ENCODE measurements at regions not wholly inside any gene's neighbourhood (a gene's known extent, or its start where the extent isn't known, plus 50 kb on each side); places are given as distances from the start of the nearest gene placed in this dataset.

- Histone ChIP-seq H3K4me3 (ENCODE audit: low read depth, low read length) (no peak overlapping the region), H4K91ac (ENCODE audit: low read depth, low read length) (no peak overlapping the region), H3K14ac (ENCODE audit: low read length) (no peak overlapping the region), H3K79me1 (ENCODE audit: low read length) (no peaks in the 10 kb centered on the region), H2BK120ac (ENCODE audit: insufficient read depth, low read length, poor library complexity) (no peak overlapping the region), H3K79me2 (ENCODE audit: control insufficient read depth, insufficient read depth, low read length, poor library complexity) (no peaks in the 10 kb centered on the region), H4K8ac (ENCODE audit: low read depth, low read length) (no peak overlapping the region), H3K18ac (ENCODE audit: low read length) (no peak overlapping the region), H3K9me3 (ENCODE audit: insufficient read depth, low read depth, low read length) (no peaks in the 10 kb centered on the region), H3K4me2 (ENCODE audit: low read length) (no peak overlapping the region), H2AK5ac (ENCODE audit: low read length) (no peak overlapping the region), H3K27ac (ENCODE audit: low read depth, low read length) (no peak overlapping the region), H3K4me1 (ENCODE audit: control insufficient read depth in 1 of 2, insufficient read depth in 2 of 2, low read length in 2 of 2) (no peaks in the 10 kb centered on the region), H3K27me3 (ENCODE audit: insufficient read depth, low read length) (no peaks in the 10 kb centered on the region), H4K12ac (ENCODE audit: low read depth, low read length) (no peak overlapping the region), H3K36me3 (ENCODE audit: control insufficient read depth in 1 of 2, insufficient read depth in 2 of 2, low read length in 2 of 2) (no peaks in the 10 kb centered on the region), H2BK12ac (ENCODE audit: low read length) (no peak overlapping the region), H2BK5ac (ENCODE audit: low read depth, low read length, poor library complexity) (no peak overlapping the region), H3K23ac (ENCODE audit: low read length) (no peak overlapping the region), H3K4ac (ENCODE audit: low read depth, low read length) (no peak overlapping the region), H2AFZ (ENCODE audit: insufficient read depth, low read length, poor library complexity) (no peak overlapping the region), H3K9ac (ENCODE audit: low read length) (no peak overlapping the region)
- DNase-seq, result no peak
- WGBS (ENCODE audit: extremely low coverage, insufficient coverage, insufficient read length), result no CpG with 5 or more reads among the region's 2 CpGs
Measured at GRCh38 chr2:107069890-107070289, 183.9 kb upstream of the ST6GAL2 start.

- Histone ChIP-seq H3K36me3 (ENCODE audit: control insufficient read depth in 1 of 2, insufficient read depth in 2 of 2, low read length in 2 of 2) (no peaks in the 10 kb centered on the region), H4K91ac (ENCODE audit: low read depth, low read length) (no peak overlapping the region), H3K23ac (ENCODE audit: low read length) (no peak overlapping the region), H2AFZ (ENCODE audit: insufficient read depth, low read length, poor library complexity) (no peak overlapping the region), H3K4me1 (ENCODE audit: control insufficient read depth in 1 of 2, insufficient read depth in 2 of 2, low read length in 2 of 2) (no peaks in the 10 kb centered on the region), H3K18ac (ENCODE audit: low read length) (no peak overlapping the region), H2BK5ac (ENCODE audit: low read depth, low read length, poor library complexity) (no peak overlapping the region), H3K79me1 (ENCODE audit: low read length) (no peaks in the 10 kb centered on the region), H4K12ac (ENCODE audit: low read depth, low read length) (no peak overlapping the region), H3K79me2 (ENCODE audit: control insufficient read depth, insufficient read depth, low read length, poor library complexity) (no peaks in the 10 kb centered on the region), H3K27ac (ENCODE audit: low read depth, low read length) (no peak overlapping the region), H2BK120ac (ENCODE audit: insufficient read depth, low read length, poor library complexity) (no peak overlapping the region), H3K27me3 (ENCODE audit: insufficient read depth, low read length) (no peaks in the 10 kb centered on the region), H3K14ac (ENCODE audit: low read length) (no peak overlapping the region), H3K4me2 (ENCODE audit: low read length) (no peak overlapping the region), H2AK5ac (ENCODE audit: low read length) (no peak overlapping the region), H3K4me3 (ENCODE audit: low read depth, low read length) (no peak overlapping the region), H3K9me3 (ENCODE audit: insufficient read depth, low read depth, low read length) (no peaks in the 10 kb centered on the region), H2BK12ac (ENCODE audit: low read length) (no peak overlapping the region), H3K4ac (ENCODE audit: low read depth, low read length) (no peak overlapping the region), H4K8ac (ENCODE audit: low read depth, low read length) (no peak overlapping the region), H3K9ac (ENCODE audit: low read length) (no peak overlapping the region)
- no CpG with 5 or more reads among the region's 6 CpGs for WGBS (ENCODE audit: extremely low coverage, insufficient coverage, insufficient read length)
- DNase-seq, result peak; percentile 12 to 64
Measured at GRCh38 chr2:107072150-107072940, 186.4 kb upstream of the ST6GAL2 start.

- no peak overlapping the region for H2AFZ ChIP-seq (ENCODE audit: insufficient read depth, low read length, poor library complexity)
- H3K27me3 ChIP-seq (ENCODE audit: insufficient read depth, low read length), result no peaks in the 10 kb centered on the region
- no peak overlapping the region for H4K8ac ChIP-seq (ENCODE audit: low read depth, low read length)
- no peak overlapping the region for H4K12ac ChIP-seq (ENCODE audit: low read depth, low read length)
- no peak overlapping the region for H2AK5ac ChIP-seq (ENCODE audit: low read length)
- no peaks in the 10 kb centered on the region for H3K9me3 ChIP-seq (ENCODE audit: insufficient read depth, low read depth, low read length)
- H3K4me2 ChIP-seq (ENCODE audit: low read length), result no peak overlapping the region
- DNase-seq, result no peak
- H4K91ac ChIP-seq (ENCODE audit: low read depth, low read length), result no peak overlapping the region
- H3K27ac ChIP-seq (ENCODE audit: low read depth, low read length), result no peak overlapping the region
- no peak overlapping the region for H2BK5ac ChIP-seq (ENCODE audit: low read depth, low read length, poor library complexity)
- no CpG with 5 or more reads among the region's 1 CpG for WGBS (ENCODE audit: extremely low coverage, insufficient coverage, insufficient read length)
- no peak overlapping the region for H3K9ac ChIP-seq (ENCODE audit: low read length)
- H3K23ac ChIP-seq (ENCODE audit: low read length), result no peak overlapping the region
- H3K14ac ChIP-seq (ENCODE audit: low read length), result no peak overlapping the region
- no peaks in the 10 kb centered on the region for H3K36me3 ChIP-seq (ENCODE audit: control insufficient read depth in 1 of 2, insufficient read depth in 2 of 2, low read length in 2 of 2)
- no peaks in the 10 kb centered on the region for H3K79me2 ChIP-seq (ENCODE audit: control insufficient read depth, insufficient read depth, low read length, poor library complexity)
- H3K4ac ChIP-seq (ENCODE audit: low read depth, low read length), result no peak overlapping the region
- H3K79me1 ChIP-seq (ENCODE audit: low read length), result no peaks in the 10 kb centered on the region
- H2BK120ac ChIP-seq (ENCODE audit: insufficient read depth, low read length, poor library complexity), result no peak overlapping the region
- H3K4me3 ChIP-seq (ENCODE audit: low read depth, low read length), result no peak overlapping the region
- no peaks in the 10 kb centered on the region for H3K4me1 ChIP-seq (ENCODE audit: control insufficient read depth in 1 of 2, insufficient read depth in 2 of 2, low read length in 2 of 2)
- H2BK12ac ChIP-seq (ENCODE audit: low read length), result no peak overlapping the region
- H3K18ac ChIP-seq (ENCODE audit: low read length), result no peak overlapping the region
Measured at GRCh38 chr2:107078584-107078983, 192.6 kb upstream of the ST6GAL2 start.

- Histone ChIP-seq H3K79me2 (ENCODE audit: control insufficient read depth, insufficient read depth, low read length, poor library complexity) (no peaks in the 10 kb centered on the region), H3K4me3 (ENCODE audit: low read depth, low read length) (no peak overlapping the region), H2AFZ (ENCODE audit: insufficient read depth, low read length, poor library complexity) (no peak overlapping the region), H3K9me3 (ENCODE audit: insufficient read depth, low read depth, low read length) (no peaks in the 10 kb centered on the region), H2BK12ac (ENCODE audit: low read length) (no peak overlapping the region), H2BK120ac (ENCODE audit: insufficient read depth, low read length, poor library complexity) (no peak overlapping the region), H3K9ac (ENCODE audit: low read length) (no peak overlapping the region), H4K91ac (ENCODE audit: low read depth, low read length) (no peak overlapping the region), H3K4ac (ENCODE audit: low read depth, low read length) (no peak overlapping the region), H3K4me2 (ENCODE audit: low read length) (no peak overlapping the region), H2AK5ac (ENCODE audit: low read length) (no peak overlapping the region), H3K36me3 (ENCODE audit: control insufficient read depth in 1 of 2, insufficient read depth in 2 of 2, low read length in 2 of 2) (no peaks in the 10 kb centered on the region), H4K8ac (ENCODE audit: low read depth, low read length) (no peak overlapping the region), H4K12ac (ENCODE audit: low read depth, low read length) (no peak overlapping the region), H3K27me3 (ENCODE audit: insufficient read depth, low read length) (no peaks in the 10 kb centered on the region), H3K79me1 (ENCODE audit: low read length) (no peaks in the 10 kb centered on the region), H3K27ac (ENCODE audit: low read depth, low read length) (no peak overlapping the region), H3K23ac (ENCODE audit: low read length) (no peak overlapping the region), H2BK5ac (ENCODE audit: low read depth, low read length, poor library complexity) (no peak overlapping the region), H3K4me1 (ENCODE audit: control insufficient read depth in 1 of 2, insufficient read depth in 2 of 2, low read length in 2 of 2) (peaks cover 3 to 8% of the 10 kb centered on the region in 2 experiments), H3K18ac (ENCODE audit: low read length) (no peak overlapping the region), H3K14ac (ENCODE audit: low read length) (no peak overlapping the region)
- WGBS (ENCODE audit: extremely low coverage, insufficient coverage, insufficient read length), result no CpG with 5 or more reads among the region's 2 CpGs
- DNase-seq, result no peak
Measured at GRCh38 chr2:107086497-107086896, 200.5 kb upstream of the ST6GAL2 start.

Data from trophoblast cell (in vitro differentiated cells and primary cell).